ENCODE measurements at regions not wholly inside any gene's neighbourhood (a gene's known extent, or its start where the extent isn't known, plus 50 kb on each side); places are given as distances from the start of the nearest gene placed in this dataset.

DNA sequence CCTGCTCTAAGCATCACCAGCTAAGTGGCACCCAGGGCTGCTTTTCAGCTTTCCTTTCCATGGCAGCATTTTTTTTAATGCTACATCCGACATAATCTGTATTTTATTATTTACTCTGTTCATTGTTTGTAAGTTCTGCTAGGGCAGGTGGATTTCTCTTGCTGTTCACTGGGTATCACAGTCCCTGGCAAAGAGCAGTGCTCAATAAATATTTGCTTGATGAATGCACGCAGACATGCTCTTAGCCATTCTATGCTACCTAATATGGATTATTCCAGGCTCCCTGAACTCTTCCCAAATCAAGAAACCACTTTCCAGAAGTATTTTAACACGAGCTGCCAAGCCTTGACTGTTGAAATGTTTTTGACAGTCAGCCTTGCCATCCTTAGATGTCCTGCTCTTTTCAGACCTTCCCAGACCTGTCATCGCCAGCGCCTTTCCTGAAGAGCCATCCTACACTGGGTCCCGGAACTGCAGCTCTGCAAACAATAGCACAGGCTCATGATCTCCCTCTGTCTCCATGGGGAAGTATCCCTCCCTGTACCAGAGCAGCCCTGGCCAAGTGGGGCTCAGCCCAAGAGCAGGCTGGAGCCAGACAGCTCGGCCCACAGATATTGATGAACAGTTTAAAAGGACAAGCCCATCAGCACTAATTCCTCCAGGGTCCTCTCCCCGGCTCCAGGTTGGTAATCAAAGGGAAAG is 136.5 kb upstream of the CDH4 start:
- H3K4me1 ChIP-seq (ENCODE audit: control insufficient read depth, insufficient read depth, low read length): peaks cover 23% of the 10 kb centered on the region
- H3K9me3 ChIP-seq (ENCODE audit: control insufficient read depth, insufficient read depth, low read length): no peaks in the 10 kb centered on the region
- peak in 3 of 6 donors; percentile 31 to 69 (median 62) for DNase-seq (ENCODE audit: low read depth in 4 of 6, low spot score in 6 of 6)
- H3K27ac ChIP-seq (ENCODE audit: low read depth, low read length): no peak overlapping the region
- WGBS (ENCODE audit: insufficient coverage): 26% methylated on average over 4 of the region's 8 CpGs
- H3K4me3 ChIP-seq (ENCODE audit: low read depth, low read length): no peak overlapping the region
- H3K36me3 ChIP-seq (ENCODE audit: control insufficient read depth, insufficient read depth, low read length): no peaks in the 10 kb centered on the region
- no peaks in the 10 kb centered on the region for H3K27me3 ChIP-seq (ENCODE audit: control insufficient read depth, insufficient read depth, low read length)

DNA sequence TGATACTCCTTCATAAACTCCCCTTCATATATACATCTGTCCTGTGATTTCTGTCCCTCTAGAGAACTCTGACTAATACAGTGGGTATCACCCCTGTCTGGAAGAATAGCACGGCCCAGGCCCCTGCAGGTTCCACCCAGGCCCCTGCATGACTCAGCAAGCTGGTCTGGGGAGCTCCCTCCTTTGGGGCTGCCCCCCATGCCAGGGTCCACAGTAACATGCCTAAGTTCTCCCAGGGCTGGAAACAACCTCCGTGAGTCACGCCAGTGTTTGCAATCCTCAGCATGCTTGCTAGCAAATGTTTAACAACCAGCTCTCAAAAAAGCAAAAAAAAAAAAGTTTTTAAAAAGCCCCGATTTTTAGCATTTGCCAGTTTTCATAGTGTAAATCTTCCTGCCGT is 134.3 kb upstream of the CDH4 start:
- no peaks in the 10 kb centered on the region for H3K9me3 ChIP-seq (ENCODE audit: control insufficient read depth, insufficient read depth, low read length)
- no peak overlapping the region for H3K4me3 ChIP-seq (ENCODE audit: low read depth, low read length)
- peaks cover 23% of the 10 kb centered on the region for H3K4me1 ChIP-seq (ENCODE audit: control insufficient read depth, insufficient read depth, low read length)
- WGBS (ENCODE audit: insufficient coverage): 80% methylated on average over 3 of the region's 5 CpGs
- H3K36me3 ChIP-seq (ENCODE audit: control insufficient read depth, insufficient read depth, low read length): no peaks in the 10 kb centered on the region
- no peaks in the 10 kb centered on the region for H3K27me3 ChIP-seq (ENCODE audit: control insufficient read depth, insufficient read depth, low read length)
- no peak for DNase-seq (ENCODE audit: low read depth in 4 of 6, low spot score in 6 of 6)
- H3K27ac ChIP-seq (ENCODE audit: low read depth, low read length): no peak overlapping the region

DNA sequence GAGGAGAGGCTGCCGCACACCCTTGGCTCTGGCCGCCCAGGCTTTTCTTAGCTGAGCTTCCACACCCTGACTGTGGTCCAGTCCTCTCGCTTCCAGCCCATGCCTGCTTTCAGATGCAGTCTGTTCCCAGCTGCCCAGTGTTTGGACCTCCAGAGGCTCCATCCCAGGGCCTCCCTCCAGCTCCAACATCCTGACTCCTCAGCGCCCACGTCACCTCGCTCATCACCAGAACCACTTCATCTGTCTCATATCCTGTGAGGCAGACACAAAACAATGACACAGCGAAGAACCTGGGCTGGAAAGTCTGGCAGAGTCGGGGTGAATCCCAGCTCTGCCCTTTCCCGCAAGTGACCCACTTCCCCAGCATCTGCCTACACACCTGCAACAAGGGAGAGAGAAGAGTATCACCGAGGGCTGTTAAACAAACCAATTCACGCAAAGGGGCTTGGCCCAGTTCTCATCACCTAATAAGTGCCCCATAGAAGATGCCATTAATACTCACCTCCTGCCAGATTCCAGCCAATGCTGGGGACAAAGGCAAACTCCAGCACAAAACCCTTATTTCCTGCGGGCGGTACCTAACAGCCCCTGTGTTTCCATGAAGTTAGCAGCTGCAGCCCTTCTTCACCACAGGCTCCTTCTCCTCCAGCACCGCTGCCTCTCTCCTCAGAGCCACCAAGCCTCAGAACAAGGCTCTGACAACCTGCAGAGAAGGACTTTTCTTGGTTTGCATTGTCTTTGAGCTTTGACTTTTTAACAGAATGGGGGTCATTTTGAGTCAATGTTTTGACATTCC is 133.4 kb upstream of the CDH4 start:
- Histone ChIP-seq H3K9me3 (ENCODE audit: control insufficient read depth, insufficient read depth, low read length) (no peaks in the 10 kb centered on the region), H3K4me1 (ENCODE audit: control insufficient read depth, insufficient read depth, low read length) (peaks cover 23% of the 10 kb centered on the region), H3K4me3 (ENCODE audit: low read depth, low read length) (no peak overlapping the region), H3K27me3 (ENCODE audit: control insufficient read depth, insufficient read depth, low read length) (no peaks in the 10 kb centered on the region), H3K27ac (ENCODE audit: low read depth, low read length) (no peak overlapping the region), H3K36me3 (ENCODE audit: control insufficient read depth, insufficient read depth, low read length) (no peaks in the 10 kb centered on the region)
- 91% methylated on average over 12 of the region's 14 CpGs for WGBS (ENCODE audit: insufficient coverage)
- no peak for DNase-seq (ENCODE audit: low read depth in 4 of 6, low spot score in 6 of 6)

DNA sequence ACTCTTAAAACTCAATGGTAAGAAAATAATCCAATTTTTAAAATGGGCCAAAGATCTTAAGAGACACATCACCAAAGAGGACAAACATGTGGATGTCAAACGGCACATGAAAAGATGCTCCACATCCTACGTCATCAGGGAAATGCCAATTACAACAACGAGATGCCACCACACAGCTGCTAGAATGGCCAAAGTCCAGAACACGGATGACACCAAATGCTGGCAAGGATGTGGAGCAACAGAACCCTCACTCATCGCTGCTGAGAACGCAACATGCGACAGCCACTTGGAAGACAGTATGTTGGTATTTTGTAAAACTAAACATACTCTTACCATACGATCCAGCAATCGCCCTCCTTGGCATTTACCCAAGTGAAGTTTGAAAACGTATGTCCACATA is 132.8 kb upstream of the CDH4 start:
- WGBS (ENCODE audit: insufficient coverage): 94% methylated on average over 3 of the region's 10 CpGs
- no peaks in the 10 kb centered on the region for H3K36me3 ChIP-seq (ENCODE audit: control insufficient read depth, insufficient read depth, low read length)
- no peak overlapping the region for H3K4me3 ChIP-seq (ENCODE audit: low read depth, low read length)
- no peaks in the 10 kb centered on the region for H3K9me3 ChIP-seq (ENCODE audit: control insufficient read depth, insufficient read depth, low read length)
- DNase-seq (ENCODE audit: low read depth in 4 of 6, low spot score in 6 of 6): peak in 1 of 6 donors; percentile 85
- H3K27ac ChIP-seq (ENCODE audit: low read depth, low read length): no peak overlapping the region
- no peaks in the 10 kb centered on the region for H3K27me3 ChIP-seq (ENCODE audit: control insufficient read depth, insufficient read depth, low read length)
- peaks cover 23% of the 10 kb centered on the region for H3K4me1 ChIP-seq (ENCODE audit: control insufficient read depth, insufficient read depth, low read length)

DNA sequence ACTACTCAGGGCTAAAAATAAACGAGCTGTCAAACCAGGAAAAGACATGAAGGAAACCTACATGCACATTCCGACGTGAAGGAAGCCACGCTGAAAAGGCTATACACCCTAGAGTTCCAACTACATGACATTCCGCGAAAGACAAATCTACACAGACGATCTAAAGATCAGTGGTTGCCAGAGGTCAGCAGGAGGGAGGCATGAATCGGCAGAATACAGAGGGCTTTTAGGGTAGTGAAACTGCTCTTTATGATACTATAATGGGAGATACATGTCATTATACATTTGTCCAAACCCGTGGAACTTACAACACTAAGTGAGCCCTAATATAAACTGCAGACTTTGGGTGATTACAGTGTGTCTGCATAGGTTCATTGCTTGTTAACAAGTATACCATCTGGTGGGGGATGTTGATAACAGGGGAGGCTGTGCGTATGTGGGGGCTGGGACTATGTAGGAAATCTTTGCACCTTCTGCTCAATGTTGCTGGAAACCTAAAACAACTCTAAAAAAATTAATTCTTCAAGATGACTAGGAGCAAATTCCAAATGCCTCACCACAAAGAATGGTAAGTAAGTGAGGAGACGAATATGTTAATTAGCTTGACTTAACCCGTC is 132.2 kb upstream of the CDH4 start:
- DNase-seq (ENCODE audit: low read depth in 4 of 6, low spot score in 6 of 6): peak in 1 of 6 donors; percentile 63
- Histone ChIP-seq H3K27ac (ENCODE audit: low read depth, low read length) (no peak overlapping the region), H3K27me3 (ENCODE audit: control insufficient read depth, insufficient read depth, low read length) (no peaks in the 10 kb centered on the region), H3K9me3 (ENCODE audit: control insufficient read depth, insufficient read depth, low read length) (no peaks in the 10 kb centered on the region), H3K4me1 (ENCODE audit: control insufficient read depth, insufficient read depth, low read length) (peaks cover 23% of the 10 kb centered on the region), H3K36me3 (ENCODE audit: control insufficient read depth, insufficient read depth, low read length) (no peaks in the 10 kb centered on the region), H3K4me3 (ENCODE audit: low read depth, low read length) (no peak overlapping the region)
- WGBS (ENCODE audit: insufficient coverage): no CpG with 5 or more reads among the region's 12 CpGs

DNA sequence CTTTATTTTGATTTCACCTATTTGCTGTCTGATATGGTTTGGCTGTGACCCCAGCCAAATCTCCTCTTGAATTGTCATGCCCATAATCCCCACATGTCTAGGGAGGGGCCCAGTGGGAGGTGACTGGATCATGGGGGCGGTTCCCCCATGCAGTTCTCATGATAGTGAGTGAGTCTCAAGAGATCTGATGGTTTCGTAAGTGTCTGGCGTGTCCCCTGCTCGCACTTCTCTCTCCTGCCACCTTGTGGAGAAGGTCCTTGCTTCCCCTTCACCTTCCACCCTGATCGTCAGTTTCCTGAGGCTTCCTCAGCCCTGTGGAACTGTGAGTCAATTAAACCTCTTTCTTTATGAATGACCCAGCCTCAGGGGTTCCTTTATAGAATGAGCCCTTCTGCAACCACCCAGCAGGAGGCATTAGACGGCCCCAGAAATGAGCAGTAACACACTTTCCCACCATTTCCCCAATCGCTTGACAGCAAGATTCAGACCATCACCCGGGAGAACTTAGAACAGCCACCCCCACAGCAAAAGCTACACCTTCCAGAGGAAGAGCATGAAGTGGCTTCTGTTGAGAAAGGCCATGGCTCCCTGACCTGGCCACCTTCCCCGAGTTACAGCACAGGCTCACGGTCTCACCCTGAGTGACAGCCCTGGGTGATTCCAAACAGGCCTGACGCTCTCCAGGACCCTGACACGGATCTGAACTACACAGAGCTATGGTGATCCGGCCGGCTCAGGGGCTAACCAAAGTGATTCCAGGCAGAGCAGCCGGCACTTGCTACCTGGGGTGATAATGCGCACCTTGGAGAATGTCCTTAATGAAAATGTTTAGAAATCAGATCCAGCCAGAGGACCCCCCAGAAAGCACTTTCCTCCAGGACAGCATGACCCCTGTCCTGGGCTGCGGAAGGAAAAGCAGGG is 131.2 kb upstream of the CDH4 start:
- 65% methylated on average over 14 of the region's 17 CpGs for WGBS (ENCODE audit: insufficient coverage)

DNA sequence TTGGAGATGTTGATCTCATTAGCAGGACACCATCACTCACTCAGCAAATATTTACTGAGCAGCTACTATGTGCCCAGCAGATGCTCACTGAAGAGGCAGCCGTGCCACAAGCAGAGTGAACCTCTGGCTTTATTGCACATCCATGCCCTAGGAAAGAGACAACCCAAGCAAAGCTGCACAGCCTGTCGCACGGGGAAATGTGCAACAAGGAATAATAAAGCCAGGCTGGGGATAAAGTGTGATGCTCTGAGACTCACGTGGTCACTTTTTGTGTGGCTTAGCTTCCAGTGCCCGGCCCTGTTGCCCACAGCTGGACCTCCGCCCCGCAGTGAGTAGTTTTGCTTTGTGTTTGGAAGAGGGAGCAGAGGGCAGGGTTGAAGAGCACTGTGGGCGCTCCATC is 130.4 kb upstream of the CDH4 start:
- H3K27ac ChIP-seq (ENCODE audit: low read depth, low read length): no peak overlapping the region
- H3K9me3 ChIP-seq (ENCODE audit: control insufficient read depth, insufficient read depth, low read length): no peaks in the 10 kb centered on the region
- no peak overlapping the region for H3K4me3 ChIP-seq (ENCODE audit: low read depth, low read length)
- no peak for DNase-seq (ENCODE audit: low read depth in 4 of 6, low spot score in 6 of 6)
- no peaks in the 10 kb centered on the region for H3K27me3 ChIP-seq (ENCODE audit: control insufficient read depth, insufficient read depth, low read length)
- WGBS (ENCODE audit: insufficient coverage): 97% methylated on average over 8 of the region's 8 CpGs
- no peaks in the 10 kb centered on the region for H3K36me3 ChIP-seq (ENCODE audit: control insufficient read depth, insufficient read depth, low read length)
- peaks cover 18% of the 10 kb centered on the region for H3K4me1 ChIP-seq (ENCODE audit: control insufficient read depth, insufficient read depth, low read length)

More for the DNA sequence above, 131.2 kb upstream of the CDH4 start:
- Histone ChIP-seq H3K36me3 (ENCODE audit: control insufficient read depth, insufficient read depth, low read length) (no peaks in the 10 kb centered on the region), H3K27me3 (ENCODE audit: control insufficient read depth, insufficient read depth, low read length) (no peaks in the 10 kb centered on the region), H3K4me1 (ENCODE audit: control insufficient read depth, insufficient read depth, low read length) (peaks cover 24% of the 10 kb centered on the region), H3K9me3 (ENCODE audit: control insufficient read depth, insufficient read depth, low read length) (no peaks in the 10 kb centered on the region), H3K27ac (ENCODE audit: low read depth, low read length) (no peak overlapping the region), H3K4me3 (ENCODE audit: low read depth, low read length) (no peak overlapping the region)
- peak in 2 of 6 donors; percentile 66 to 76 for DNase-seq (ENCODE audit: low read depth in 4 of 6, low spot score in 6 of 6)

DNA sequence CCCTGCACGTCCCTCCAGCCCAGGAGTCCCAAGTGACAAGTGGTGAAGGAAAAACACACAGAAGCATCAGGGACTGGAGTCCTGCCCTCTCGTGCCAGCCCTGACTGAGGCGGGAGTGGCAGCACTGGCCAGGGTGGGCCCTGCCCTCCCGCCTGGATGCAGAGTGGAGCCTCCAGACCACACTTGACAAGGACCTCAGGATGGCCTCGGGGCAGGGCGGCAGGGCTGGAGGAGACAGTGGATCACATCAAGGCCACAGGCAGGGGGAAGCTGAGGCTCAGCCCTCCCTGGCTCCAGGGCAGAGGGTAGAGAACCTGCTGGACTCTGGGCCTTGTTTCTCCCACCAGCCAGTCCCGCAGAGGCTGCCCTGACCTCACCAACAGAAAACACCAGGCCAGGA is 128.8 kb upstream of the CDH4 start:
- WGBS (ENCODE audit: insufficient coverage): 78% methylated on average over 7 of the region's 7 CpGs
- Histone ChIP-seq H3K27ac (ENCODE audit: low read depth, low read length) (no peak overlapping the region), H3K36me3 (ENCODE audit: control insufficient read depth, insufficient read depth, low read length) (no peaks in the 10 kb centered on the region), H3K9me3 (ENCODE audit: control insufficient read depth, insufficient read depth, low read length) (no peaks in the 10 kb centered on the region), H3K4me3 (ENCODE audit: low read depth, low read length) (no peak overlapping the region), H3K4me1 (ENCODE audit: control insufficient read depth, insufficient read depth, low read length) (peaks cover 14% of the 10 kb centered on the region), H3K27me3 (ENCODE audit: control insufficient read depth, insufficient read depth, low read length) (no peaks in the 10 kb centered on the region)
- no peak for DNase-seq (ENCODE audit: low read depth in 4 of 6, low spot score in 6 of 6)

DNA sequence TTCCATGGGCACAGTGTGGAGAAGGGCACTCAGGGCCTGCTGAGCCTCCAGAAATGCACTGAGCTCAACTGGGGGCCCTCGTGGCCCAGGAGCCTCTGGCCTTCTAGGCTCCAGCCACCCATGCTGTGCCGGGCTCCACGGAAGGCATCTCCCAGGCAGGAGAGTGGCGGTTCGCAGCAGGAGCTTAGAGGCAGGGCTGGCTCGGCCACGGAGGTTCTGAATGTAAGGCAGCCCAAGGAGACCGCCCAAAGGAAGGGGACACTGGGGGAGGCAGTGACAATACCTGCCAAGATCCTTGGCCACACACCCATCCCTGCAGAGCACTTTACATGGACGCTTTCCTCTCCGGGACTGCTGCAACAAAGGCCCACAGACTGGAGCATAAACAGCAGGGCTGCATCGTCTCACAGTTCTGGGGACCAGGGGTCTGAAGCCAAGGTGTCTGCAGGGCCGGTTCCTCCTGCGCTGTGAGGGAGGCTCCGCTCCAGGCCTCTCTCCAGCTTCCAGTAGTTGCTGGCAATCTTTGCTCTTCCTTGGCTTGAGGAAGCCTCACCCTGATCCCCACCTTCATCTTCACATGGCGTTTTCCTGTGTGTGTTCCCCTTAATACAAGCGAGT is 128.2 kb upstream of the CDH4 start:
- Histone ChIP-seq H3K36me3 (ENCODE audit: control insufficient read depth, insufficient read depth, low read length) (no peaks in the 10 kb centered on the region), H3K27ac (ENCODE audit: low read depth, low read length) (no peak overlapping the region), H3K9me3 (ENCODE audit: control insufficient read depth, insufficient read depth, low read length) (no peaks in the 10 kb centered on the region), H3K27me3 (ENCODE audit: control insufficient read depth, insufficient read depth, low read length) (no peaks in the 10 kb centered on the region), H3K4me3 (ENCODE audit: low read depth, low read length) (no peak overlapping the region), H3K4me1 (ENCODE audit: control insufficient read depth, insufficient read depth, low read length) (peaks cover 14% of the 10 kb centered on the region)
- WGBS (ENCODE audit: insufficient coverage): 72% methylated on average over 16 of the region's 16 CpGs
- DNase-seq (ENCODE audit: low read depth in 4 of 6, low spot score in 6 of 6): no peak
